H1 (cell line): ENCODE measurements at regions not wholly inside any gene's neighbourhood (a gene's known extent, or its start where the extent isn't known, plus 50 kb on each side); places are given as distances from the start of the nearest gene placed in this dataset.

Experiments
- BRCA1 ChIP-seq: IDR thresholded peaks from 2 replicates; pipeline ENCODE4 v1.6.1; 2012; ENCODE audit warnings: low read depth, low read length, improper control_type of control experiment
- EGR1 ChIP-seq: IDR thresholded peaks from 2 replicates; pipeline ENCODE4 v1.6.1; 2011; ENCODE audit warnings: low read depth, low read length, borderline replicate concordance
- EZH2 ChIP-seq: fragments of 200-600 bp; sonication (generic); IDR thresholded peaks from 2 replicates; pipeline ENCODE4 v1.7.1; 2012; ENCODE audit warnings: low read depth, mild to moderate bottlenecking, moderate library complexity, low read length, inconsistent platforms; ENCODE audit not compliant: severe bottlenecking
- RBBP5 ChIP-seq: IDR thresholded peaks from 2 replicates; pipeline ENCODE4 v1.7.1; 2012; ENCODE audit warnings: low read depth, mild to moderate bottlenecking, inconsistent platforms, low read length, moderate library complexity, borderline replicate concordance
- RXRA ChIP-seq: IDR thresholded peaks from 2 replicates; pipeline ENCODE4 v1.6.1; 2011; ENCODE audit warnings: low read depth, mild to moderate bottlenecking, low read length, moderate library complexity; ENCODE audit not compliant: insufficient read depth
- ZNF274 ChIP-seq: IDR thresholded peaks from 2 replicates; pipeline ENCODE4 v1.7.0; 2012; ENCODE audit warnings: low read length, borderline replicate concordance; ENCODE audit errors: extremely low read depth
- TF ChIP-seq, protein P1 (sequence below): fragments of 300-600 bp; sonication (generic); IDR thresholded peaks from 2 replicates; pipeline ENCODE4 v1.7.1; 2012; ENCODE audit warnings: low read length, moderate library complexity, mild to moderate bottlenecking, inconsistent platforms; ENCODE audit not compliant: insufficient replicate concordance
- TF ChIP-seq, protein P2 (sequence below): IDR thresholded peaks from 2 replicates; pipeline ENCODE4 v1.6.1; 2011; ENCODE audit warnings: low read depth, mild to moderate bottlenecking, low read length; ENCODE audit not compliant: insufficient read depth
- TF ChIP-seq, protein P3 (sequence below), 3 experiments: IDR thresholded peaks; 1 replicate in 2 of 3; 2 replicates in 1 of 3; pipeline versions ENCODE4 v1.5.1 to v1.6.1; 2011; ENCODE audit warnings: low read length in 3 of 3, mild to moderate bottlenecking in 3 of 3, inconsistent platforms in 2 of 3, low read depth in 1 of 3, moderate library complexity in 1 of 3; ENCODE audit not compliant: insufficient read depth in 1 of 3; ENCODE audit errors: control extremely low read depth in 1 of 3

DNA sequence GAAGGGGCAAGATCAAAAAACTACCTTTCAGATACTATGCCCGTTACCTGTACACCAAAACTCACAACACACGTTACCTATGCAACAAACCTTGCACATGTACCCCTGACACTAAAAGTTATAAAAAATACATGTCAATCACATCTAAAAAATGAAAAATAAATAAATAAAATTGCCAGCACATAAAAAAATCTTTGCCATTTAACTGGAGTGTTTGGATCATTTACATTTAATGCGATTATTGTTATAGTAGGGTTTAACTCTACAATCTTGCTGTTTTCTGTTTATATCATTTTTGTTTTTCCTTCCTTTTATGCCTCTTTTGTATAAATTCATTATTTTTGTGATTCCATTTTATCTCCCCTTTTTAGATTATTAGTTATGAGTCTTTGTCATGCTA lies 106.3 kb downstream of the RFX6 start (continued):
- TF ChIP-seq, protein P1, sequence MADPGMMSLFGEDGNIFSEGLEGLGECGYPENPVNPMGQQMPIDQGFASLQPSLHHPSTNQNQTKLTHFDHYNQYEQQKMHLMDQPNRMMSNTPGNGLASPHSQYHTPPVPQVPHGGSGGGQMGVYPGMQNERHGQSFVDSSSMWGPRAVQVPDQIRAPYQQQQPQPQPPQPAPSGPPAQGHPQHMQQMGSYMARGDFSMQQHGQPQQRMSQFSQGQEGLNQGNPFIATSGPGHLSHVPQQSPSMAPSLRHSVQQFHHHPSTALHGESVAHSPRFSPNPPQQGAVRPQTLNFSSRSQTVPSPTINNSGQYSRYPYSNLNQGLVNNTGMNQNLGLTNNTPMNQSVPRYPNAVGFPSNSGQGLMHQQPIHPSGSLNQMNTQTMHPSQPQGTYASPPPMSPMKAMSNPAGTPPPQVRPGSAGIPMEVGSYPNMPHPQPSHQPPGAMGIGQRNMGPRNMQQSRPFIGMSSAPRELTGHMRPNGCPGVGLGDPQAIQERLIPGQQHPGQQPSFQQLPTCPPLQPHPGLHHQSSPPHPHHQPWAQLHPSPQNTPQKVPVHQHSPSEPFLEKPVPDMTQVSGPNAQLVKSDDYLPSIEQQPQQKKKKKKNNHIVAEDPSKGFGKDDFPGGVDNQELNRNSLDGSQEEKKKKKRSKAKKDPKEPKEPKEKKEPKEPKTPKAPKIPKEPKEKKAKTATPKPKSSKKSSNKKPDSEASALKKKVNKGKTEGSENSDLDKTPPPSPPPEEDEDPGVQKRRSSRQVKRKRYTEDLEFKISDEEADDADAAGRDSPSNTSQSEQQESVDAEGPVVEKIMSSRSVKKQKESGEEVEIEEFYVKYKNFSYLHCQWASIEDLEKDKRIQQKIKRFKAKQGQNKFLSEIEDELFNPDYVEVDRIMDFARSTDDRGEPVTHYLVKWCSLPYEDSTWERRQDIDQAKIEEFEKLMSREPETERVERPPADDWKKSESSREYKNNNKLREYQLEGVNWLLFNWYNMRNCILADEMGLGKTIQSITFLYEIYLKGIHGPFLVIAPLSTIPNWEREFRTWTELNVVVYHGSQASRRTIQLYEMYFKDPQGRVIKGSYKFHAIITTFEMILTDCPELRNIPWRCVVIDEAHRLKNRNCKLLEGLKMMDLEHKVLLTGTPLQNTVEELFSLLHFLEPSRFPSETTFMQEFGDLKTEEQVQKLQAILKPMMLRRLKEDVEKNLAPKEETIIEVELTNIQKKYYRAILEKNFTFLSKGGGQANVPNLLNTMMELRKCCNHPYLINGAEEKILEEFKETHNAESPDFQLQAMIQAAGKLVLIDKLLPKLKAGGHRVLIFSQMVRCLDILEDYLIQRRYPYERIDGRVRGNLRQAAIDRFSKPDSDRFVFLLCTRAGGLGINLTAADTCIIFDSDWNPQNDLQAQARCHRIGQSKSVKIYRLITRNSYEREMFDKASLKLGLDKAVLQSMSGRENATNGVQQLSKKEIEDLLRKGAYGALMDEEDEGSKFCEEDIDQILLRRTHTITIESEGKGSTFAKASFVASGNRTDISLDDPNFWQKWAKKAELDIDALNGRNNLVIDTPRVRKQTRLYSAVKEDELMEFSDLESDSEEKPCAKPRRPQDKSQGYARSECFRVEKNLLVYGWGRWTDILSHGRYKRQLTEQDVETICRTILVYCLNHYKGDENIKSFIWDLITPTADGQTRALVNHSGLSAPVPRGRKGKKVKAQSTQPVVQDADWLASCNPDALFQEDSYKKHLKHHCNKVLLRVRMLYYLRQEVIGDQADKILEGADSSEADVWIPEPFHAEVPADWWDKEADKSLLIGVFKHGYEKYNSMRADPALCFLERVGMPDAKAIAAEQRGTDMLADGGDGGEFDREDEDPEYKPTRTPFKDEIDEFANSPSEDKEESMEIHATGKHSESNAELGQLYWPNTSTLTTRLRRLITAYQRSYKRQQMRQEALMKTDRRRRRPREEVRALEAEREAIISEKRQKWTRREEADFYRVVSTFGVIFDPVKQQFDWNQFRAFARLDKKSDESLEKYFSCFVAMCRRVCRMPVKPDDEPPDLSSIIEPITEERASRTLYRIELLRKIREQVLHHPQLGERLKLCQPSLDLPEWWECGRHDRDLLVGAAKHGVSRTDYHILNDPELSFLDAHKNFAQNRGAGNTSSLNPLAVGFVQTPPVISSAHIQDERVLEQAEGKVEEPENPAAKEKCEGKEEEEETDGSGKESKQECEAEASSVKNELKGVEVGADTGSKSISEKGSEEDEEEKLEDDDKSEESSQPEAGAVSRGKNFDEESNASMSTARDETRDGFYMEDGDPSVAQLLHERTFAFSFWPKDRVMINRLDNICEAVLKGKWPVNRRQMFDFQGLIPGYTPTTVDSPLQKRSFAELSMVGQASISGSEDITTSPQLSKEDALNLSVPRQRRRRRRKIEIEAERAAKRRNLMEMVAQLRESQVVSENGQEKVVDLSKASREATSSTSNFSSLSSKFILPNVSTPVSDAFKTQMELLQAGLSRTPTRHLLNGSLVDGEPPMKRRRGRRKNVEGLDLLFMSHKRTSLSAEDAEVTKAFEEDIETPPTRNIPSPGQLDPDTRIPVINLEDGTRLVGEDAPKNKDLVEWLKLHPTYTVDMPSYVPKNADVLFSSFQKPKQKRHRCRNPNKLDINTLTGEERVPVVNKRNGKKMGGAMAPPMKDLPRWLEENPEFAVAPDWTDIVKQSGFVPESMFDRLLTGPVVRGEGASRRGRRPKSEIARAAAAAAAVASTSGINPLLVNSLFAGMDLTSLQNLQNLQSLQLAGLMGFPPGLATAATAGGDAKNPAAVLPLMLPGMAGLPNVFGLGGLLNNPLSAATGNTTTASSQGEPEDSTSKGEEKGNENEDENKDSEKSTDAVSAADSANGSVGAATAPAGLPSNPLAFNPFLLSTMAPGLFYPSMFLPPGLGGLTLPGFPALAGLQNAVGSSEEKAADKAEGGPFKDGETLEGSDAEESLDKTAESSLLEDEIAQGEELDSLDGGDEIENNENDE: no peak
- TF ChIP-seq BRCA1 (no peak), RBBP5 (no peak), RXRA (no peak), EZH2 (no peak), ZNF274 (no peak), EGR1 (no peak)
- TF ChIP-seq, protein P2, sequence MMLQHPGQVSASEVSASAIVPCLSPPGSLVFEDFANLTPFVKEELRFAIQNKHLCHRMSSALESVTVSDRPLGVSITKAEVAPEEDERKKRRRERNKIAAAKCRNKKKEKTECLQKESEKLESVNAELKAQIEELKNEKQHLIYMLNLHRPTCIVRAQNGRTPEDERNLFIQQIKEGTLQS: no peak
- TF ChIP-seq, protein P3, sequence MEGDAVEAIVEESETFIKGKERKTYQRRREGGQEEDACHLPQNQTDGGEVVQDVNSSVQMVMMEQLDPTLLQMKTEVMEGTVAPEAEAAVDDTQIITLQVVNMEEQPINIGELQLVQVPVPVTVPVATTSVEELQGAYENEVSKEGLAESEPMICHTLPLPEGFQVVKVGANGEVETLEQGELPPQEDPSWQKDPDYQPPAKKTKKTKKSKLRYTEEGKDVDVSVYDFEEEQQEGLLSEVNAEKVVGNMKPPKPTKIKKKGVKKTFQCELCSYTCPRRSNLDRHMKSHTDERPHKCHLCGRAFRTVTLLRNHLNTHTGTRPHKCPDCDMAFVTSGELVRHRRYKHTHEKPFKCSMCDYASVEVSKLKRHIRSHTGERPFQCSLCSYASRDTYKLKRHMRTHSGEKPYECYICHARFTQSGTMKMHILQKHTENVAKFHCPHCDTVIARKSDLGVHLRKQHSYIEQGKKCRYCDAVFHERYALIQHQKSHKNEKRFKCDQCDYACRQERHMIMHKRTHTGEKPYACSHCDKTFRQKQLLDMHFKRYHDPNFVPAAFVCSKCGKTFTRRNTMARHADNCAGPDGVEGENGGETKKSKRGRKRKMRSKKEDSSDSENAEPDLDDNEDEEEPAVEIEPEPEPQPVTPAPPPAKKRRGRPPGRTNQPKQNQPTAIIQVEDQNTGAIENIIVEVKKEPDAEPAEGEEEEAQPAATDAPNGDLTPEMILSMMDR (IDR thresholded peaks at IDR 0.05; ENCODE audit: control extremely low read depth in 1 of 3, insufficient read depth in 1 of 3, low read depth in 1 of 3, low read length in 3 of 3): no peak
